GM12891 (cell line): ENCODE measurements at regions not wholly inside any gene's neighbourhood (a gene's known extent, or its start where the extent isn't known, plus 50 kb on each side); places are given as distances from the start of the nearest gene placed in this dataset.

Source experiments
- DNase-seq: peaks from one replicate; pipeline ENCODE4 v3.0.0; 2011; ENCODE audit warnings: low spot score; ENCODE audit not compliant: insufficient read length
- FAIRE-seq: peaks from 2 replicates; lab custom pipeline; 2011; peaks lifted over from hg19 to GRCh38; lab: Jason Lieb, UNC
- PAX5 ChIP-seq: IDR thresholded peaks from 2 replicates; pipeline ENCODE4 v1.6.1; 2011; ENCODE audit warnings: low read length, moderate library complexity, mild to moderate bottlenecking; ENCODE audit not compliant: insufficient read depth, severe bottlenecking
- POLR2A ChIP-seq: IDR thresholded peaks from 2 replicates; pipeline ENCODE4 v1.6.1; 2011; ENCODE audit warnings: low read depth, low read length, control low read depth
- POLR2AphosphoS5 ChIP-seq: IDR thresholded peaks from 2 replicates; pipeline ENCODE4 v1.6.1; 2011; ENCODE audit warnings: low read depth, low read length, control low read depth
- POU2F2 ChIP-seq: IDR thresholded peaks from 2 replicates; pipeline ENCODE4 v1.6.1; 2011; ENCODE audit warnings: low read depth, mild to moderate bottlenecking, control low read depth, low read length, moderate library complexity
- SPI1 ChIP-seq: IDR thresholded peaks from 2 replicates; pipeline ENCODE4 v1.6.1; 2011; ENCODE audit warnings: low read depth, low read length, control low read depth
- TAF1 ChIP-seq: IDR thresholded peaks from 2 replicates; pipeline ENCODE4 v1.6.1; 2011; ENCODE audit warnings: low read depth, low read length, control low read depth

DNA sequence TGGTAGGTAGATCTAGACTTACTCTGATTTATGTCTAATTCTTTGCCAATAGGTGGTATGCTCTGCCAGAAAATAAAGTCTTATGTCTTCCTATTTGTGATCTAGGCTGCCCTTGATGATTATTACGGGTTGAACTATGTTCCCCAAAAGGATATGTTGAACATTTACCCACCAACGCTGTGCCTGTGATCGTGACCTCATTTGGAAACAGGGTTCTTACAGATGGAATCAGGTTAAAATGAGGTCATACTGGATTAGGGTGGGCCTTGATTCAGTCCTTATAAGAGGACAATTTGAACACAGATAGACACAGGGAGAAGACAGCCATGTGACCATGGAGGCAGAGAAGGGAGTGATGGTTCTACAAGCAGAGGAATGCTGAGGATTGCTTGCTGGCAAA lies 95.1 kb upstream of the BCAR3 start:
- no peak for FAIRE-seq
- no peak for DNase-seq
- TF ChIP-seq POLR2A = no peak
- TF ChIP-seq POLR2AphosphoS5 = no peak
- no peak for TF ChIP-seq PAX5
- no peak for TF ChIP-seq POU2F2
- TF ChIP-seq SPI1 = no peak

DNA sequence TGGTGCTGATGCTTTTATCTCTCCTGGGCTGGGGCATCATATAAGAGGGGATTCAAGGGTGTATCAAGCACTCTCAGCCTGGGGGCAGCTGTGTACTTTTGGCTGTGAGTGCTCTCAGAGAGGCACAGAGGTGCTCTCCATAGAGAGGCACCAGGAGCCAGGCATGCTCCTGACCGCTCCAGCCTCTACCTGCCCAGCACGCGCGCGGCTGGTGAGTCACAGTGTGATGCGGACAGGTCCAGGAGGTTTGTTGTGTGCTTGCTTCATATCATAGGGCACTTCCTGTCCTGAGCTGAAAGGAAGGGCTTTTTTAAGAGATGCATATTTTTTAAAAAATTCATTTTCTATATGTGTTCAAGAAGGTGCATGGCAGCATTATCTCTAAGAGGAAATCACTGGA lies 93.6 kb upstream of the BCAR3 start:
- no peak for TF ChIP-seq PAX5
- TF ChIP-seq TAF1 = no peak
- TF ChIP-seq POLR2AphosphoS5 = no peak
- TF ChIP-seq POLR2A = no peak
- TF ChIP-seq SPI1 = no peak
- no peak for TF ChIP-seq POU2F2
- FAIRE-seq = no peak

DNA sequence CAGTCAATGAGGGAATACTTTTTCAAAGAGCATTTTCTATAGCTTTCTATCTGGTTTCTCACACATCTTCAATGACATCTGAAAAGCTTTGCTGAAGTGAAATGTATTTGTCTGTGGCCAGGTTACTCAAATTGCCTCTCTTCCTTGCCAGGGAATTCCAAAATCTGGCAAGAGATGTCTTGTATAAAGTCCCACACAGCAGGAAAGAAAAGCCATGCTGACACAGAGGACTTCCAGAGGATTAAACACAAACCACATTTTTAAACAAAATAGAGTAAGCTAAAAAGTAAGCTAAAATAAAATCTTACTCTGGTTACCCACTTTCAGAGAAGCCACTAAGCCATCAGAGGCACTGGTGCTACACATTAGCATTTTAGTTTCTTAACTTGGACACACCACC lies 93.1 kb upstream of the BCAR3 start:
- no peak for FAIRE-seq
- TF ChIP-seq PAX5 = no peak
- TF ChIP-seq POLR2A = no peak
- no peak for TF ChIP-seq TAF1
- no peak for TF ChIP-seq POLR2AphosphoS5
- TF ChIP-seq SPI1 = no peak
- TF ChIP-seq POU2F2 = no peak
- no peak for DNase-seq

More for the DNA sequence above, 93.6 kb upstream of the BCAR3 start:
- no peak for DNase-seq

DNA sequence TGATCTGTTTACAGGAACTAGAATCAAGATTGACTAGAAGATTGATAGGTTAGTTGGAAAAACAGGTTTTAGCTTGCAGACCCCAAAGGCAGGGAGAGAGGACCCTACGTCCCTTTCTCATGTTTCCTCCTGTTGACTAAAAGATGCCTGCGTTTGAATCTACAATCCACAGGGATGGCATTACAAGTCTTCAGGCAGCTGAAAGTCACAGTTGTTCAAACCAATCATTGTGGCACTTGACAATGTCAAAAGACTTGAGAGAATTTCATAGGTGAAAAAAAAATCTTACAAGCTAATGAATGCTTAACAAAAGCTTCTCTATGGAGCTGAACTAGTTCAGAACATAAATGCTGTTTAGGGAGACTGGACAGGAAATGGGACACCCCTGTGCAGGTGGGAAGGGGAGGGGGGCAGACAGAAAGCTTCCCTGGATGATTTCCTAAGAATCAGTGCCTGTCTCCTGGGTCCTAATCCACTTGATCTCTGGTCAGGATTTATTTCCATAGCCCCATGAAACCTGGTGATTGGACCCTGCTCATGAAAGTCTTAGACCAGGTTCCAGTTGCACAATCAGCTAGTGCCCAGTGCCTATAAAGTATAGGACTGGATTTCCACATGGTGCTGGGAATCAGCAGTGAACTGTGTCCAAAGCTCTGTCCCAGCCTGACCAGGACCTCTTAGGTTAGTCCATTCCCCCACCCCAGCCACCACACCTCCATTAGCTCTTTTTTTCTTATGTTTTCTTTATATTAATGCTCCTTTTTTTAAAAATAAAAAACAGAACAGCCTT lies 91.6 kb upstream of the BCAR3 start:
- DNase-seq (no peak), FAIRE-seq (no peak)
- no peak for TF ChIP-seq PAX5
- TF ChIP-seq POLR2A = no peak
- TF ChIP-seq POU2F2 = no peak
- no peak for TF ChIP-seq SPI1
- no peak for TF ChIP-seq POLR2AphosphoS5
- TF ChIP-seq TAF1 = no peak

DNA sequence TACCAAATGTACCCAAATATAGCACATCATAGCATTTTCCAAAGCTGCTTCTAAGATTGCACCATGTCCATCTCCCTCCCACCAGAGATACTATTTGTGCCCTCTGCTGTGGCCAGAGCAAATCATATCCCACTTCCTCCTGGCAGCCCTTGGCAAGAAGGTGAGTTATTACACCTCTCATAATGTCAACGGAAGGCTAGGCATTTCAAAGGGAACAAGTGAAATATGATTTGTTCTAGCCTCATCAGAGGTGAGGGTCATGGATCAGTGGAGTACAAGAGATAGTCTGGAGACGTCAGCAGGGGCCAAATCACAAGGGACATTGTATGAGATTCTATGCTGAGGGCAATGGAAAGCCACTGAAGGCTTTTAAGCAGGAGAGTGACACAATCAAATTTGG lies 90.2 kb upstream of the BCAR3 start:
- TF ChIP-seq POU2F2 = no peak
- TF ChIP-seq POLR2A = no peak
- TF ChIP-seq PAX5 = no peak
- TF ChIP-seq TAF1 = no peak
- no peak for TF ChIP-seq POLR2AphosphoS5
- TF ChIP-seq SPI1 = no peak
- FAIRE-seq (no peak), DNase-seq (no peak)

DNA sequence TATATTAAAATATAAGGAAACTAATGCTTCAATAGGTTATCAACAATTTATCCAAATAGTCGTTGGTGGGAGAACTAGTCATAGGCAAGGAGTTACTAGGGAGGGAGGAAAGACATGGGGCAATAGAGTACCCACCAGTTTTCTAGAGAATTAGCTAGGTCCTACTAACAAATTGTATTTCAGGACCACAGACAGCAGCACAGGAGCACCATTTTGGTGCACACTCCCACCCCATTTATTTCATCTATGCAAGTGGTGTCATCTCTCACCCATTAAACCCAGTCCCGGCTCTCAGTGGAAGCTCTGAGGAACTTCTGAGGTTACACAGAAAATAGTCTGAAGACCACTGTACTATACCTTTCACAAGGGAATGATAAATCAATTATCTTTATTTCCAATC lies 89.0 kb upstream of the BCAR3 start:
- no peak for TF ChIP-seq POLR2AphosphoS5
- no peak for TF ChIP-seq TAF1
- no peak for TF ChIP-seq PAX5
- no peak for TF ChIP-seq POU2F2
- no peak for TF ChIP-seq POLR2A
- TF ChIP-seq SPI1 = no peak
- no peak for DNase-seq

DNA sequence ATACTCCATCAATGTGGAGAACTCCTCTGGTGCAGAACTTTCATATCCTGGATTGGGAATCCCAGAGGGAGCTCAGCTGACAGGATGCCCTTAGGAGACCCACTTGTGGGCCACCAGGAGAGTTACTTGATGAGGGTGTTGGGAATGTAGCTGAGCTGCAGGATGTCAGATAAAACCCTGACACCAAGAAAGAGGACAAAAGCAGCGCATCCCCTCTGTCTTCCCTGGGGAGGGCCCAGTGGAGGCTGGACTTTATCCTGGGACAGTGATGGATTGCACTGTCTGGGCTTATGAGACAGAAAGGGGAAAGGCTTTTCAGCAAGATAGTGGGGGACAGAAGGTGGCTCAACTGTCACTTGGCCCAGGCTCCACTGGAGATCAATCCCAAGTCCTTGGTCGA lies 88.1 kb upstream of the BCAR3 start:
- FAIRE-seq (no peak), DNase-seq (no peak)
- TF ChIP-seq PAX5 (no peak), TAF1 (no peak), POLR2AphosphoS5 (no peak), POU2F2 (no peak), POLR2A (no peak), SPI1 (no peak)

More for the DNA sequence above, 89.0 kb upstream of the BCAR3 start:
- no peak for FAIRE-seq

DNA sequence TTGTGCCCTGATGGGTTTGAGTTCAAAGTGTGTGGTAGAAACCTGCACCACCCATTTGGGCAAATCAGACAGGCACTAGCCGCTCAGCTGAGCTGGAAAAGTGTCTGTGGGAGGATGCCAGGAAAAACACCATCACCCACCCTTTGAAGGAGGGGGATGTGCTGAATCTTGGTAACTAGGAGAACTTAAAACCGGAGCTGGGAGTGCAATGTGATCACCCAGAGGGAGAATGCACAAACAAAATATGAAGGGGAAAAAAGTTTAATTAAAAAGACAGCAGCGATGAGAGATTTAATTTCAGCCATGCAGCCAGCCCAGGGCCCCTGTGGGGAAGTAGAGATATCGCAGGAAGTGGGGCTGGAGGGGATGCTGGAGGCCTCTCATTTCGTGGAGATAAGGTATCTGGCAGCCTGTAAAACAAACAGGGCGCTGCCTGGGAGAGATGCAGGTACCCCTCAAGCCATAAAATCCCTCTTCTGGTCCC lies 86.8 kb upstream of the BCAR3 start:
- FAIRE-seq = no peak
- TF ChIP-seq POLR2AphosphoS5 = no peak
- no peak for TF ChIP-seq POLR2A
- no peak for TF ChIP-seq PAX5
- TF ChIP-seq SPI1 = no peak
- TF ChIP-seq POU2F2 = no peak
- TF ChIP-seq TAF1 = no peak
- no peak for DNase-seq

DNA sequence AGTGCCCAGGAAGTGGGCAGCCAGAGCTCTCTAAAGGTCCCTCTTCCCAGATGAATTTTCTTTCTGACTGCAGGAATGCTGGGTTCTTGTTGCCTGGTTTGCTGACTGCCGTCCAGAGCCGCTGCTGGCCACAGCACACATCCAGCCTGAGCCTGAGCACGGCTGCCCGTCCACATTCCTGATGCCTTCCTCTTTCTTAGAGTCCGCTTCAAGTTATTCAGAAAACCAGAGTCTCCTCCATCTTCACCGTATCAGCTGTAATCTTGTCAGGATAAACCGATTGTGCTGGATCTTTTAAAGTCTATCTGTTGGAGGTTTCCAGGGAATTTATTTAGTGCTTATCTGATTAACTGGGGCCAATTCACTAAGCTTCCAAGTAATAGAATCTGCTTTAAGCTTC lies 84.8 kb upstream of the BCAR3 start:
- DNase-seq = no peak
- TF ChIP-seq SPI1 (no peak), POLR2AphosphoS5 (no peak), TAF1 (no peak), POU2F2 (no peak), POLR2A (no peak), PAX5 (no peak)
- no peak for FAIRE-seq

DNA sequence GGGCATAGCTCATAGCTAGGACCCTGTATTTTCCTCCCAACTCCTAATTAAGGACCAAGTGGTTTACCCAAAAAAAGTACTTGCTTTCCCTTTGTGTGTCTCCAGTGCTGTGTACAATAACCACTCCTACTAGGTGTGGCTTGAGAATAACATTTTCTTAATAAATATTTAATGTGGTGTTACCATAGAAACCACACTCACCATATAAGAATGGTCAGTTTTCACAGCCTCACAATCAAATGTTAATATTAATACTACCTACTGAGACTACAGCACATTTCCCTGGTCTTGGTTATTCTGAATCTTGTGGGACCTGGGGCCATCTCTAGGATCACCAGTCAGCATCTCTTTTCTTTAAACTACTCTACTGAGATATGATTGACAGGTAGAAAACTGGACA lies 83.5 kb upstream of the BCAR3 start:
- no peak for FAIRE-seq
- no peak for DNase-seq
- TF ChIP-seq SPI1 (no peak), PAX5 (no peak), POLR2A (no peak), POU2F2 (no peak), POLR2AphosphoS5 (no peak), TAF1 (no peak)
